T-cell (primary cell): ENCODE measurements at regions not wholly inside any gene's neighbourhood (a gene's known extent, or its start where the extent isn't known, plus 50 kb on each side); places are given as distances from the start of the nearest gene placed in this dataset.

Experiments
- ATAC-seq, 4 experiments: fragments of 200-7000 bp in 3 of 4; fragments of 150-1000 bp in 1 of 4; cut with Tn5 transposase; replicated peaks in 1 of 4; 1 replicate in 3 of 4; 2 replicates in 1 of 4; pipeline ENCODE4 v1.10.0; 2021; ENCODE audit warnings: moderate library complexity in 3 of 4, mild to moderate bottlenecking in 2 of 4, moderate number of reproducible peaks in 1 of 4
- CTCF ChIA-PET, 2 donors: fragments of 300-600 bp; sonication (Branson Sonifier 250); formaldehyde crosslinking; loops; one replicate each; lab custom pipeline; 2022; ENCODE audit warnings: antibody characterized with exemption in 2 of 2; lab: Charles Lee
- POLR2A ChIA-PET, 2 donors: fragments of 300-600 bp; sonication (Branson Sonifier 250); formaldehyde crosslinking; loops; one replicate each; lab custom pipeline; 2022; ENCODE audit warnings: antibody characterized with exemption in 2 of 2; lab: Charles Lee
- DNase-seq, 35 experiments: peaks; one replicate each; pipeline versions ENCODE4 v3.0.0 to v3.0.0-alpha.2; 2013 to 2023
- H3K27ac ChIP-seq: one replicate; pipeline ENCODE4 v1.5.1; 2013; ENCODE audit warnings: low read length
- H3K27me3 ChIP-seq, 2 experiments: replicated peaks in 1 of 2; 1 replicate in 1 of 2; 2 replicates in 1 of 2; pipeline versions ENCODE4 v1.6.1 to v1.7.0; 2013; ENCODE audit warnings: low read length in 1 of 2, mixed read lengths in 1 of 2; ENCODE audit not compliant: control insufficient read depth in 2 of 2, insufficient read depth in 2 of 2; ENCODE audit errors: extremely low read depth in 1 of 2
- H3K36me3 ChIP-seq, 2 donors: 1 replicate in 1 of 2; 2 replicates in 1 of 2; pipeline versions ENCODE4 v1.6.1 to v1.7.0; 2013; ENCODE audit warnings: low read length in 1 of 2; ENCODE audit not compliant: control insufficient read depth in 2 of 2, insufficient read depth in 1 of 2; ENCODE audit errors: extremely low read depth in 1 of 2
- H3K4me1 ChIP-seq, 2 experiments: 1 replicate in 1 of 2; 2 replicates in 1 of 2; pipeline versions ENCODE4 v1.6.1 to v1.7.0; 2013; ENCODE audit warnings: low read length in 2 of 2, mixed read lengths in 1 of 2; ENCODE audit not compliant: insufficient read depth in 2 of 2, control insufficient read depth in 1 of 2; ENCODE audit errors: extremely low read depth in 1 of 2
- H3K4me3 ChIP-seq, 2 donors: 1 replicate in 1 of 2; 2 replicates in 1 of 2; pipeline versions ENCODE4 v1.5.1 to v1.7.0; 2013; ENCODE audit warnings: mild to moderate bottlenecking in 2 of 2, low read length in 1 of 2, moderate library complexity in 1 of 2; ENCODE audit not compliant: control insufficient read depth in 1 of 2; ENCODE audit errors: extremely low read depth in 1 of 2
- H3K9me3 ChIP-seq: 2 replicates; pipeline ENCODE4 v1.7.0; 2013
- H3K27ac Mint-ChIP-seq, 2 donors: one replicate each; pipeline ENCODE4 v1.8.0; 2020 to 2021; ENCODE audit warnings: mild to moderate bottlenecking in 2 of 2, mixed read lengths in 2 of 2
- H3K27me3 Mint-ChIP-seq, 2 donors: one replicate each; pipeline ENCODE4 v1.8.0; 2021 to 2022; ENCODE audit warnings: mixed read lengths in 2 of 2
- H3K36me3 Mint-ChIP-seq: one replicate; pipeline ENCODE4 v1.8.0; 2021; ENCODE audit warnings: mixed read lengths
- H3K4me1 Mint-ChIP-seq, 3 donors: one replicate each; pipeline ENCODE4 v1.8.0; 2020 to 2022; ENCODE audit warnings: mixed read lengths in 3 of 3, mild to moderate bottlenecking in 1 of 3
- H3K4me3 Mint-ChIP-seq, 3 donors: one replicate each; pipeline ENCODE4 v1.8.0; 2020 to 2022; ENCODE audit warnings: mild to moderate bottlenecking in 3 of 3, mixed read lengths in 3 of 3, moderate library complexity in 3 of 3
- H3K9me3 Mint-ChIP-seq, 3 donors: one replicate each; pipeline ENCODE4 v1.8.0; 2020 to 2022; ENCODE audit warnings: mixed read lengths in 3 of 3
- WGBS: methylation state at CpG from one replicate; pipeline ENCODE4 v1.1.5; 2013; ENCODE audit warnings: missing lambda C conversion rate; ENCODE audit not compliant: insufficient coverage; 5-methylcytosine and 5-hydroxymethylcytosine counted together

- H3K4me1 Mint-ChIP-seq, result no peaks in the 10 kb centered on the region
- ATAC-seq (no peak), DNase-seq (no peak)
- no peaks in the 10 kb centered on the region for H3K27me3 ChIP-seq
- H3K27me3 Mint-ChIP-seq, result no peaks in the 10 kb centered on the region
- no peaks in the 10 kb centered on the region for H3K36me3 Mint-ChIP-seq
- peaks cover 5 to 13% (median 10%) of the 10 kb centered on the region in 3 donors for H3K9me3 Mint-ChIP-seq
- no peak overlapping the region for H3K27ac ChIP-seq
- no peaks in the 10 kb centered on the region for H3K36me3 ChIP-seq
- POLR2A ChIA-PET, result no interaction called here
- H3K4me1 ChIP-seq, result no peaks in the 10 kb centered on the region
- WGBS, result 82% methylated on average over 5 of the region's 6 CpGs
- H3K4me3 ChIP-seq, result no peak overlapping the region
- no peak overlapping the region for H3K27ac Mint-ChIP-seq
- H3K4me3 Mint-ChIP-seq, result no peak overlapping the region
- no peaks in the 10 kb centered on the region for H3K9me3 ChIP-seq
- CTCF ChIA-PET, result no interaction called here
Measured at GRCh38 chr5:167205881-167206280, 1085.6 kb upstream of the WWC1 start.

DNA sequence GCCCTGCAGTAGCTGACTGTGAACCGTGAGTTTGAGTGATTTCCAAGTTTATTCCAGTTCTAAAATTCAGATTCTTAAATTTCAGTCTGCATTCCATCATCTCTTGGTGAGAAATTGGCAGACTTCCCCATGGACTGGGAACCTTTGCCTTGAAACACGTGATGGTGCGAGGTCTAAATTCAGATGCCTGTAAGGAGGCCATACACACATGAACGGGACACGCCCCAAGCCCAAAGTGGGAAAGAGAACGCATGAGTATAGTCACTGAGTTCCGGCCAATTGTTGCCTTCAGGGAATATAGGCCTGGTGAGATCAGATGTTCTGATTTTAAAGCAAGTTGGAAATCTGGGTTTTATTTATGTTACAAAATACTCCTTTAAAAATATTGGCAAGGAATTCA, 1084.4 kb upstream of the WWC1 start:
- no peak for ATAC-seq
- Histone ChIP-seq H3K4me1 (no peaks in the 10 kb centered on the region), H3K27me3 (no peaks in the 10 kb centered on the region), H3K27ac (no peak overlapping the region), H3K36me3 (no peaks in the 10 kb centered on the region), H3K9me3 (no peaks in the 10 kb centered on the region), H3K4me3 (no peak overlapping the region)
- no peak overlapping the region for H3K27ac Mint-ChIP-seq
- H3K4me3 Mint-ChIP-seq, result no peak overlapping the region
- ChIA-PET CTCF (no interaction called here), POLR2A (no interaction called here)
- H3K27me3 Mint-ChIP-seq, result no peaks in the 10 kb centered on the region
- DNase-seq, result no peak
- no peaks in the 10 kb centered on the region for H3K4me1 Mint-ChIP-seq
- 70% methylated on average over 2 of the region's 7 CpGs for WGBS
- peaks cover 5 to 13% (median 6%) of the 10 kb centered on the region in 3 donors for H3K9me3 Mint-ChIP-seq
- H3K36me3 Mint-ChIP-seq, result no peaks in the 10 kb centered on the region

DNA sequence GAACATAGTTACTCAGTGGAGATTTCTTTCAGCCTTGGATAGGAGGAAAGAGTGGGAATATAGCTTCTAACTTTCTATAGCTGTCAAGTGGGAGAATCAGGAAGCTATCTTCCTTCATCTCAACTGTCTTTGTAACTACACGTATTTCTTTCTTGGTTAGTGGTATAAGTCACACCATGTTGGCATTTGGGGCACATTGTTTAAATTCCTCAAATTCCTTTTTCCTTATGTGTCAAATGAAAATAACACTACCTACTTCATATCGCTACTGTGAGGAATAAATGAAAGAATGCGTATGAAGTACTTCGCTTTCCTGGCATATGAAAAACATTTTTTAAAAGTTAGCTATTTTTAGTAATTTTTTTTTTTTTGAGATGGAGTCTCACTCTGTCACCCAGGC, 1082.5 kb upstream of the WWC1 start:
- Histone ChIP-seq H3K27ac (no peak overlapping the region), H3K9me3 (no peaks in the 10 kb centered on the region), H3K27me3 (no peaks in the 10 kb centered on the region), H3K36me3 (no peaks in the 10 kb centered on the region), H3K4me3 (no peak overlapping the region), H3K4me1 (no peaks in the 10 kb centered on the region)
- DNase-seq (no peak), ATAC-seq (no peak)
- peaks cover 0 to 4% (median 3%) of the 10 kb centered on the region in 3 donors for H3K9me3 Mint-ChIP-seq
- H3K36me3 Mint-ChIP-seq, result no peaks in the 10 kb centered on the region
- no peak overlapping the region for H3K4me3 Mint-ChIP-seq
- CTCF ChIA-PET, result no interaction called here
- H3K27ac Mint-ChIP-seq, result no peak overlapping the region
- POLR2A ChIA-PET, result no interaction called here
- WGBS, result no CpG with 5 or more reads among the region's 4 CpGs
- H3K4me1 Mint-ChIP-seq, result no peaks in the 10 kb centered on the region
- no peaks in the 10 kb centered on the region for H3K27me3 Mint-ChIP-seq

DNA sequence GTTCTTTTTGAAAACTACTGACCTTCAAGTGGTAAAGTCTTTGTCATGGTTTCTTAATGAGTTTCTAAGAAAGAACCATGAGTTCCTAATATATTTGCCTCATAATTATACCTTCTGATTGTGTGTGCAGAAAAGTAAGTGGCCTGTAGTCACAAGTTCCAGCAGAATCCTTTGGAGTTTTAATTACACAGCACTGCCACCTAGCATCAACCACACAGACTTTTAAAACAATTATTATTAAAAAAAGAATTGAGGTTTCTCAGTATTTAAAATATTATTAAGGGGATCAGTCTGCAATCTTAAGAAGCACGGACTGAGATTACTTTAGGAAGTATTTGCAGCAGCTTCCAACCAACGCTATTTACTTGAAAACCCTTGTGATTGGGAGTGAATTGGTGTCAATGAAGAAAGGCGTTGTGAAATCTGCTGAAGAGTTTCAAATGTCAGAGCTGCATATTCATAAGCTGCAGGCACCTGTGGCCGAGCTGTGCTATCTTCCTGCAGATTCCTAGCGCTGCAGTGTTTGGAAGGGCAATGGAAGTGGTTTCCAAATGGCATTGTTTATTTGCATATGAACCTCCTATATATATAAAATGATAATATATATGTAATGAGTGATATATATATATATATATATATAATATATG, 1074.2 kb upstream of the WWC1 start:
- no peaks in the 10 kb centered on the region for H3K4me1 ChIP-seq
- H3K4me3 ChIP-seq, result no peak overlapping the region
- no peaks in the 10 kb centered on the region for H3K27me3 ChIP-seq
- Mint-ChIP-seq H3K4me3 (no peak overlapping the region), H3K27me3 (no peaks in the 10 kb centered on the region), H3K27ac (no peak overlapping the region), H3K4me1 (no peaks in the 10 kb centered on the region), H3K9me3 (peaks cover 0 to 9% (median 2%) of the 10 kb centered on the region in 3 donors), H3K36me3 (no peaks in the 10 kb centered on the region)
- H3K9me3 ChIP-seq, result no peaks in the 10 kb centered on the region
- ATAC-seq (no peak), DNase-seq (no peak)
- CTCF ChIA-PET, result no interaction called here
- no CpG with 5 or more reads among the region's 5 CpGs for WGBS
- H3K36me3 ChIP-seq, result no peaks in the 10 kb centered on the region
- no peak overlapping the region for H3K27ac ChIP-seq
- POLR2A ChIA-PET, result no interaction called here

GRCh38 chr5:167219298-167219697, 1072.1 kb upstream of the WWC1 start:
- H3K4me1 ChIP-seq, result no peaks in the 10 kb centered on the region
- Mint-ChIP-seq H3K36me3 (no peaks in the 10 kb centered on the region), H3K27me3 (no peaks in the 10 kb centered on the region), H3K27ac (no peak overlapping the region), H3K9me3 (peaks cover 0 to 9% (median 8%) of the 10 kb centered on the region in 3 donors), H3K4me1 (no peaks in the 10 kb centered on the region), H3K4me3 (no peak overlapping the region)
- H3K27me3 ChIP-seq, result no peaks in the 10 kb centered on the region
- no peak overlapping the region for H3K27ac ChIP-seq
- no peak for DNase-seq
- no peak for ATAC-seq
- whole genome bisulfite sequencing, result no CpG with 5 or more reads among the region's 1 CpG
- no peak overlapping the region for H3K4me3 ChIP-seq
- no peaks in the 10 kb centered on the region for H3K9me3 ChIP-seq
- ChIA-PET POLR2A (no interaction called here), CTCF (no interaction called here)
- no peaks in the 10 kb centered on the region for H3K36me3 ChIP-seq

- no peaks in the 10 kb centered on the region for H3K27me3 Mint-ChIP-seq
- DNase-seq (no peak), ATAC-seq (no peak)
- Histone ChIP-seq H3K4me3 (no peak overlapping the region), H3K27me3 (no peaks in the 10 kb centered on the region), H3K27ac (no peak overlapping the region), H3K36me3 (no peaks in the 10 kb centered on the region), H3K9me3 (no peaks in the 10 kb centered on the region), H3K4me1 (no peaks in the 10 kb centered on the region)
- no peak overlapping the region for H3K4me3 Mint-ChIP-seq
- H3K36me3 Mint-ChIP-seq, result no peaks in the 10 kb centered on the region
- ChIA-PET CTCF (no interaction called here), POLR2A (no interaction called here)
- no CpG with 5 or more reads among the region's 1 CpG for WGBS
- H3K27ac Mint-ChIP-seq, result no peak overlapping the region
- H3K9me3 Mint-ChIP-seq, result peaks cover 22 to 33% (median 22%) of the 10 kb centered on the region in 3 donors
- no peaks in the 10 kb centered on the region for H3K4me1 Mint-ChIP-seq
Measured at GRCh38 chr5:167226386-167226785, 1065.1 kb upstream of the WWC1 start.

DNA sequence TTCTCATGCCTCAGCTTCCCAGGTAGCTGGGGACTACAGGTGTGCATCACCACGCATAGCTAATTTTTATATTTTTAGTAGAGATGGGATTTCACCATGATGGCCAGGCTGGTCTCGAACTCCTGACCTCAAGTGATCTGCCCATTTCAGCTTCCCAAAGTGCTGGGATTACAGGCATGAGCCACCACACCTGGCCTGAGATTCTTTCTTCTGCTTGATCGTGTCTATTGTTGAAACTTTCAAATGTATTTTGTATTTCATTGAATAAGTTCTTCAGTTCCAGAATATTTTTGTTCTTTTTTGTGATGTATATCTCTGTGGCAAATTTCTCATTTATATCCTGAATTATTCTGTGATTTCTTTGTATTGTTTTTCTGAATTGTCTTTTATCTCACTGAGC, 1063.3 kb upstream of the WWC1 start:
- Mint-ChIP-seq H3K4me1 (no peaks in the 10 kb centered on the region), H3K9me3 (peaks cover 24 to 34% (median 28%) of the 10 kb centered on the region in 3 donors), H3K4me3 (no peak overlapping the region), H3K27ac (no peak overlapping the region), H3K36me3 (no peaks in the 10 kb centered on the region), H3K27me3 (no peaks in the 10 kb centered on the region)
- H3K27ac ChIP-seq, result no peak overlapping the region
- H3K9me3 ChIP-seq, result no peaks in the 10 kb centered on the region
- H3K4me1 ChIP-seq, result no peaks in the 10 kb centered on the region
- H3K36me3 ChIP-seq, result no peaks in the 10 kb centered on the region
- POLR2A ChIA-PET, result no interaction called here
- no peak overlapping the region for H3K4me3 ChIP-seq
- CTCF ChIA-PET, result no interaction called here
- ATAC-seq (no peak), DNase-seq (no peak)
- 100% methylated on average over 1 of the region's 3 CpGs for WGBS
- no peaks in the 10 kb centered on the region for H3K27me3 ChIP-seq
